IPS DF 19.7 (cell line): ENCODE measurements at regions not wholly inside any gene's neighbourhood (a gene's known extent, or its start where the extent isn't known, plus 50 kb on each side); places are given as distances from the start of the nearest gene placed in this dataset.
"Not testable (repeated sequence)": the region's sequence is repeated elsewhere in the genome, so short reads cannot be mapped to it uniquely, and the experiment has no call there.

ENCODE experiments used
- DNase-seq: peaks from one replicate; pipeline ENCODE4 v3.0.0-alpha.2; 2013; ENCODE audit warnings: low read depth, low spot score

GRCh38 chr1:176396604-176397395 lies 66.2 kb upstream of the PAPPA2 start:
- not testable (repeated sequence) for DNase-seq

DNA sequence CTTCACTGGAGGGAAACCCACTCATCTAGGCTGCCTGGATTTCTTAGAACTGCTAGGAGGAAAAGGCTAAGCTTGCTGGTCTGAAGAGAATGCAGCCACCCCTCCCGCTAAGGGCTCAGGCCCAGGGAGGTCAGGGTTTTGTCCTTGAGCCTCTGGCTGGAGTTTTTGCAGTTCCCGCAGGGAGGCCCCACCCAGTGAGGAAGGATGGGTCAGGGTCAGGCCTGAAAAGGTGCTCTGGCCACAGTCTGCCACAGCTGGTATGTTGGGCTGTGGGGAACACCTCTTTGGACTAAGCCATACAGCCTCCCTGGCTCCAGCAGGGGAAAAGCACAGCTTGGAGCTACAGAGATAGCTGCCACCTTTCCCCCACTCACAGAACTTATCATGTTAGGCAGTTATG lies 71.4 kb upstream of the PAPPA2 start:
- DNase-seq = no peak

- no peak for DNase-seq
Measured at GRCh38 chr1:176384841-176385240, 78.1 kb upstream of the PAPPA2 start.

DNA sequence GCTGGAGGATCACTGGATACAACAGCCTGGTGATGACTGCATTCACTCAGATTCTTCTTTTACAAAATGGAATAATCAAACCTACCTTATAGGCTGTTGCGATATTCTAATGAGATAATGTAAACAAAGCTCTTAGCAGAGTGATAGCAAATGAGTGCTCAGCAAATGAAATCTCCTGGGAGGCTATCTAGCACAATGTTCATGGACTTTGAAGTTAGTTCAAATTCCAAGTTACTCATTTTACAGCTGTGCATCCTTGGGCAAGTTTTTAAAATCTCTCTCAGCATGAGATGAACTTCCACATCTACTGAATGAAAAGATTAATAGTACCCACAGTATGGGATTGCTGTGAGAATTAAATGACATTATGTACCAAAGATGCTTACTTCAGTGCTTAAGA lies 80.8 kb upstream of the PAPPA2 start:
- no peak for DNase-seq

- DNase-seq = no peak
Measured at GRCh38 chr1:176379626-176380339, 83.2 kb upstream of the PAPPA2 start.

GRCh38 chr1:176374967-176375569 lies 87.9 kb upstream of the PAPPA2 start:
- peak; percentile 40 for DNase-seq

GRCh38 chr1:176364236-176364905 lies 98.6 kb upstream of the PAPPA2 start:
- DNase-seq = peak; percentile 5

GRCh38 chr1:176349135-176349715 lies 113.8 kb upstream of the PAPPA2 start:
- DNase-seq = not testable (repeated sequence)

DNA sequence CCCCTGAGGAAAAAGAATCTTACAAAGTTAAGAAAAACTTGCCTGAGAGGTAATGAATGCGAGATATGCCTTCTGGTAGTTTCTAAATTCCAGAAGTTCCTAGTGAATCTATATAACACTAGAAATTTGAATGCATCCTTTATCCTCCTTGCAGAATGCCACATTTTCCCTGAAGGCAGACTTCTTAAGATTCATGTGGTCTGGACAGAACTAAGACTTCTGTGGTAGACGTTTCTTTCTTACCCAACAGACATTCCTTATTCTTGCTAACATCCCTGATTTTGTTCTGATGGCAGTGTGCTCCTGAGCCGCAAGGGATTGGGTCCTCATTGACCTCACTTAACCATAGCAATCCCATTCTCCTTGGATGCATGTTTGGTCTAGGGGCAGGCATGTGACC lies 121.3 kb upstream of the PAPPA2 start:
- DNase-seq = no peak

DNA sequence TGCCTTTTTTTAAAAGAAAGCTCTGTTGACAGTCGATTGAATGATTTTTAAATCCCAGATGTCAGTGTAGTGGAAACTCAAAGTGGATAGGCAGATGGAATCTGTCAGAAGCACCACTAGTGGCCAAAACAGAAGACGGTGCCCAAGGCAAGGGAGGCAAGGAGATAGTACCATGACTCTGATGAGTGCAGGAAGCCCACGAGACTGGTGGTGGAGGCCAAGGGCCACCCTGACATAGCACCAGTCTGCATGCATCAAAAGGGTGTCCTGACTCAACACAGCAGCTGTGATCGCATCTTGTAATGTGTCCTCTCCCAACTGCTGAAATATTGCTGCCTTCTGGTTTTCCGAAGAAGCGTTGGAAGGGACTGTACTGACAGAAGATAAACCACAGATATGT lies 124.1 kb upstream of the PAPPA2 start:
- DNase-seq = no peak

DNA sequence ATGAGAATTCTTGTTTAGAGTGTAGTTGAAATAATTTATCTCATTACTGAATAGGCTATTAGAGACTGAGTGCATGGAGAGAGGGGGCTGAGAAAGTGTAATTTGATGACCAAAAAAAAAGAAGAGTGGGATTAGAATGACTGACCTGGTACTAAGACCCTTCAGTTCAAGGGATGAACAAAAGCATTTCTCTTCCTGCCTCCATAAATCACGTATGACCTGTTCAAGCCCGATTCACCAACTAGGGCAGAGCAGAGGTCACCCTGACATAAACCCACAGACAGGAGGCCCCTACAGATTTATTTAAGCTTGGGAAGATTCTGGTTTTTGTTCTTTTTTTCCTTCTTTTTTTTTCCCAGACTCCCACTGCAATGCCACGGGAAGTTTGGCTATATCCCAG lies 123.7 kb upstream of the COP1 start:
- DNase-seq = no peak

DNA sequence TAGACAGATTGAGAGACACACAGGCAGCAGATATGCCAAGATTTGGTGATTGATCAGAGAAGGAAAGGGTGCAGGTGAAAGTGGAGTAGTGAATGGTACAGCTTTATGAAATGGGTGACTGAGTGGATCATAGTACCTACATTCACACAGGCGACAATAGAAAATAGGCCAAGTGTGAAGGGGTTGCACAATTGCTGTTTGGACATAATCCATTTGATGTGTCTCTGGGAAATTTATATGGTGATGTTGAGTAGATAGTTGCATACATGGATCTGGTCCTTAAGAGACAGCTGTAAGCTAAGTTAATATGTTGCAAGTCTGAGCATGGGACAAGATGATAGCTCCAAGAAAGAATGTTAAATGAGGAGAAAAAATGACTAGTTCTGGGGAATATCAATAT lies 118.6 kb upstream of the COP1 start:
- no peak for DNase-seq

- no peak for DNase-seq
Measured at GRCh38 chr1:176323472-176323871, 116.4 kb upstream of the COP1 start.

- DNase-seq = no peak
Measured at GRCh38 chr1:176315519-176316220, 108.6 kb upstream of the COP1 start.

GRCh38 chr1:176296602-176297001 lies 89.5 kb upstream of the COP1 start:
- DNase-seq = not testable (repeated sequence)

DNA sequence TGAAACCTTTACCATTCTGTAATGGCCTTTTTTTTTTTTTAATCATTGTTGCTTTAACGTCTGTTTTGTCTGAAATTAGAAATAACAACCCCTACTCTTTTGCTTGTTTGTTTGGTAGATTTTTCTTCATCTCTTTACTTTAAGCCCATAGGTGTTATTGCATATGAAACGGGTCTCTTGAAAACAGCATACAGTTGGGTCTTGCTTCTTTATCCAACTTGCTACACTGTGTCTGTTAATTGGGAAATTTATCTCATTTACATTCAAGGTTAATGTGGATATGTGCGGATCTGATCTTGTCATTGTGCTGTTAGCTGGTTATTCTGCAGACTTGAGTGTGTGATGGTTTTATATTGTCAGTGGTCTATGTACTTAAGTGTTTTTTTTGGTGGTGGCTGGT lies 78.9 kb upstream of the COP1 start:
- no peak for DNase-seq

GRCh38 chr1:176271572-176271971 lies 64.5 kb upstream of the COP1 start:
- no peak for DNase-seq
